HG02642 (cell line): ENCODE measurements at regions not wholly inside any gene's neighbourhood (a gene's known extent, or its start where the extent isn't known, plus 50 kb on each side); places are given as distances from the start of the nearest gene placed in this dataset.

Experiments
- ATAC-seq: cut with Tn5 transposase; IDR thresholded peaks from one replicate; pipeline ENCODE4 v1.9.1; 2021; ENCODE audit warnings: mild to moderate bottlenecking; ENCODE audit not compliant: unreplicated experiment, poor library complexity

DNA sequence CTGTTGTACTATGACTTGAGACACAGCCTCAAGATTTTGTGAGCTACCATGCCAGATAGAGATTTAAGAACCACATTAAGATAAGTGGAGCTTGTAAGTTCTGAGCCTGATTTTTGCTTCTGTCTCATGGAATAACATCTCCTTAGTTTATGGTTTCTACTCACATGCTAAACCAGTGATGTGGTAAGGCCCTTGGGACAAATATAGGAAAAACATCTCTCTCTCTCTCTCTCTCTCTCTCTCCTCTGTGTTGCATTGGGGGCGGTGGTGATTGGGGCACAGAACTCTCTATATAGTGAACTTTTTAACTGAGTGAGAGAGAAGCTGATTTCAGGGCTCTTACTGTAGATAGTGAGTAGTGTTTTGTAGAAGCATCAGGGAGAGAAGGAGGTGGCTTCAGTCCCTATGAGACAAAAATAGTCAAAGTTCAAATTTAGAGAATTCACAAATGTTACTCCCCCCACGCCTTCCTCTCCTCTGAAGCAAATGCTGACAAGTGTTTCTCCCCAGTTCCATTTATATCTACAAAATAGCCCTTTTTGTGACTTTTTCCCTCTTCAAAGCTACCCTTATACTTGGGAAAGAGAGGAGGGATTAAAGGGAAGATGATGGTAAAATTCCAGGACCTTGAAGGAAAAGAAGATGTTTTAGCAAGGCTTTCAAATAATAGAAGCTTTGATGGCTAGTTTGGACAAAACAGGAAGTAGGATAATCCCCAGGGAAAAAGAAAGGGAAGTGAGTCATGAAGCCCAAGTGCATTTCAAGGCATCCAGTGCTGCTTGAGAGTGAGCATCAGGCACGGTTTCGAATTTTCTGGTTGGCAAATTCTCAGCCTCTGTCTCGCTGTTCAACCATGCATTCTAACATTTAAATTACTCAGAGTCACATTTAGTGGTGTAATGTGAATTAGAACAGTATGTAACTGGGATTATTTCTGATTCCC lies 134.3 kb upstream of the AP1S2 start:
- no peak for ATAC-seq

GRCh38 chrX:15985937-15986336 lies 131.3 kb upstream of the AP1S2 start:
- no peak for ATAC-seq

DNA sequence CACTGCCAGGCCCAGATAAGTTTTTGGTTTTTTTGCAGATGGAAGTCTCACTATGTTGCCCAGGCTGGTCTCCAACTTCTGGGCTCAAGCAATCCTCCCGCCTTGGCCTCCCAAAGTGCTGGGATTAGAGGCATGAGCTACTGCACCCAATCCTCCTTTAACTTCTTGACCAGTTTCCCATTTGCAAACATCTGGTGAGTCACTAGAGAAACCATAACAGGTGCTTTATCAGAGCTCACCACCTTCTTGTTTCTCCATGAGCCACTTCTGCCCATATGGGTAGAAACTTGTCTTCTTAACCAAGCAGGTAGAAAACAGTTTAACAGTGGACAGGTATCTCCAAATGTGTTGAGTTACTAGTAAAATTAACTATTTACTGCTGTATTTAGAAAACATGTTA lies 128.4 kb upstream of the AP1S2 start:
- ATAC-seq, result no peak

DNA sequence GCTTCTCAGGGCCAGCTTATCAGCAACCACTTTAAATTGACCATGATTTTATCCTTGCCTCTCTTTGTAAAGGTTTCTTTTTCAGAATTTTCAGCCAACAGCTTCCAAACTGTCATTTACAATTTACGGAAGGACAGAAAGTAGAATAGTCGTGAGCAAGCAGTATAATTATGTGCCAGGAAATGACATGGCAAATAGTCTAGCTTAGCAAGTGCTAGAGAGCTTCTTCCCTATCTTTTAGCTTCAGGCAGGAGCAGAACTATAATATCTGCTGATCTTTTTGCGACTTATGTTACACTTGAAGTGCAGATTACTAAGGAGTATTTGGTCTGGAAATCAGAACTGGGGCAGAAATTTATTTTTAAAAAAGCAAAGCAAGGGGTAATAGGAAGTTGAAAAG lies 123.0 kb upstream of the AP1S2 start:
- ATAC-seq, result no peak

- no peak for ATAC-seq
Measured at GRCh38 chrX:15976396-15976795, 121.8 kb upstream of the AP1S2 start.

DNA sequence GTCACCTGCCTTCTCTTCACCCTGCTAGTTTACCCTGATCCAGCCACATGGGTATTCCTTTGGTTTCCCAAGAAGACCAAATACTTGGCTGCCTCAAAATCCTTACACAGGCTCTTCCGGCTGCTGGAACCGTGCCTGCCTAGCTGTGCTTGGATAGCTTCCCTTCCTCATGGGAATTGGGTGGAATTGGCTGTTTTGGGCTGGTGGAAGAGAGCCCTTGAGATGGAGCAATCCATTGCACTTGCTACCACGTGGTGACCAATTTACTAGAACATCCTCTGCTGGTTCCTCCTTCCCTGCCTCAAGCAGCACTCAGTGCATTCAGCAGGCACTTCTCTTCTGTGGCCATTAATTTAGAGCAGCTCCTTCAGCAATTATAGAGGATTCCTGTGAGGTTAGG lies 119.3 kb upstream of the AP1S2 start:
- no peak for ATAC-seq

- no peak for ATAC-seq
Measured at GRCh38 chrX:15973299-15973698, 118.7 kb upstream of the AP1S2 start.

- ATAC-seq, result no peak
Measured at GRCh38 chrX:15971696-15972095, 117.1 kb upstream of the AP1S2 start.

DNA sequence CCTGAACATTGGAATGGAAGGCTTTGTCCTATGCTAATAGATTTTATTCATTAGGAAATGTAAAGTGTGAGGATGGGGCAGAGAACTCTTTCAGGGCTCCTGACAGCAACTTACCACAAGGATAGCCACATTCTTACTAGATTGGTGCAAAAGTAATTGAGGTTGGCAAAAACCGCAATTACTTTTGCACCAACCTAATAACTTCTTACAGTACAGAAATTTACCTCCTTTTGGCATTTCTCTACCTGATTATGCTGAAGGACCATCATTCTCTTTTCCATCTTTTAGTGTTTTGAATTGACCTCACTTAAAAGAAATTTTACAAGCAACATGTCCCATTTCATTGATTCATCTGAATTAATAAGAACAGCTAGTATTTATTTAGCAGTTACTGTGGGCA lies 109.2 kb upstream of the AP1S2 start:
- ATAC-seq, result no peak

DNA sequence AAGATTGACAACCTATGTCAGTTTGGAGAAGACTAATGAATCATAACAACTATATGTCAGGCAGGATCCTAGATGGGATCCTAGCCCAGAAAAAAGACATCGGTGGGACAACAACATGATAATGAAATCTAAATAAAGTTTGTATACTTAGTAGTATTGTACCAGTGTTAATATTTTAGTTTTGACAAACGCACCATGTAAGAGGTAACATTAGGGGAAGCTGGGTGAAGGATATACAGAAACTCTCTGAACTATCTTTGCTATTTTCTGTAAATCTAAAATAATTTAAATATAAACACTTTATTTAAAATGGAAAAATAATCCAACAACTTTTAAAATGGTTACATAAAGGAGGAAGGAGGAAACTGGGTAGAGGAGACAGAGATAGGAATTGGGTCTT lies 105.6 kb upstream of the AP1S2 start:
- no peak for ATAC-seq

DNA sequence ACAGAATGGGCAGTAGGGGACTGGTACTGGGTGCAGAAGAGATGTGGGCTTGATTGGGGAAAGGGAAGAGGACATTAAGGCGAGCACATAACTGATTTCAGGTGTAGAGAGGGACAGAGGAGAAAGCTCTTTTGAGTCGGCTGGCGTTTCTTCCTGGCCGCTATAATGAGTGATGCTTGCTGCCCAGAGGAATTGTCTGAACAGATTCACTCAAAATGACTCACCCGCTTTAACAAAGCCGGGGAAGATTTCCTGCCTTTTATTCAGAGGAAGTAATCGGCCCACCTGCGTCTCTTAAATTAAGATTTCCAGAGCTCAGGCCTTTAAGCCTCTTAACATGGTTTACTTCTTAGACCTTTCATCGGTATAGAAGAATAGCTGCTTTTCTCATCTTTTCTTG lies 102.1 kb upstream of the AP1S2 start:
- no peak for ATAC-seq

DNA sequence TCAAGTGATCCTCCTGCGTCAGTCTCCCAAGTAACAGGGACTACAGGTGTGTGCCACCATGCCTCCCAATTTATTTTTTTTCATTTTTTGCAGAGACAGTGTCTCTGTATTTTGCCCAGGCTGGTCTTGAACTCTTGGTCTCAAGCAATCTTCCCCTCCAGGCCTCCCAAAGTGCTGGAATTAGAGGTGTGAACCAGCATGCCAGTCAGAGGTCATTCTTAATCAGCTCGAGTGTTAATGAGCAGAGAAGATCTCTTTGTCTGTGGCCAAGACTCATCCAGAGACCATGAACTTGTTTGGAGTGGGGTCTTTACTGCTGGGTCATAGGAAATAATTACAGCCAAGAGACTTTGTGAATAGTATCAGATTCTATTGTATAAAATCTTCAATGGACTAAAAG lies 99.2 kb upstream of the AP1S2 start:
- no peak for ATAC-seq

GRCh38 chrX:15952212-15952611 lies 97.6 kb upstream of the AP1S2 start:
- ATAC-seq, result no peak

DNA sequence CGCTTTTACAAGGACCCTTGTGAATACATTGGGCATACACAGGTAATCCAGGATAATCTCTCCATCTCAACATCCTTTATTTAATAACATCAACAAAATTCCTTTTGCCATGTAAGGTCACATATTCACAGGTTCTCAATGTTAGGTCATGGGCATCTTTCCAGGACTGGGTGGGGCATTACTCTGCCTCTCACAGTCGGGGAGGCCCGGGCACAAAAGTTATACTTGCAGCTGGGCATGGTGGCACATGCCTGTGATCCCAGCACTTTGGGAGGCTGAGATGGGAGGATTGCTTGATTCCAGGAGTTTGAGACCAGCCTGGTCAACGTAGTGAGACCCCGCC lies 93.7 kb upstream of the AP1S2 start:
- ATAC-seq, result no peak

DNA sequence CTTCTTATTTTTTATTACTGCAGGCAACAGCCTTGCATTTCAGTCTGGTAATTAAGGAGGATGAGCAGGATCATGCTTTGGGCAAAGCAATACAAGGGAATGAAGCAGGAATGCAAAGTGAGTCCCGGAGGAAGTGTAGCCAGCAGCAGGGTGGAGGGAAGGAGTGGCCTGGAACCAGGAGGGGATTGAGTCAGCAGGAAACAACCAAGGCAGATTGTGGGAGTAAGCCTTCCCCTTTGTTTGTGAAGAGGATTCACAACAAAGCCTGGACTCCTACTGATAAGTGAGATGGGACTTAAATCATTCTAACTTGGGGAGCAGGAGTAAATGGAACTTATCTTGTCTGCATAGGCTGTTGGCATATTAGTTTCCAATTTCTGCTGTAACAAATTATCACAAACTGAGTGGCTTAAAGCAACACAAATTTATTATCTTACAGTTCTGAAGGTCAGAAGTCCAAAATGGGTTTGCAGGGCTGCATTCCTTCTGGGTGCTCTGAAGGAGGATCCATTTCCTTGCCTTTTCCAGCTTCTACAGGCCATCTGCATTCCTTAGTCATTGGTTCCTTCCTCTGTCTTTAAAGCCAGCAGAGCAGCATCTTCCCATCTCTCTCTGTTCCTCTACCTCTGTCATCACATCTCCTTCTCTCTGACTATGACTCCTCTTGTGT lies 93.2 kb upstream of the AP1S2 start:
- no peak for ATAC-seq

DNA sequence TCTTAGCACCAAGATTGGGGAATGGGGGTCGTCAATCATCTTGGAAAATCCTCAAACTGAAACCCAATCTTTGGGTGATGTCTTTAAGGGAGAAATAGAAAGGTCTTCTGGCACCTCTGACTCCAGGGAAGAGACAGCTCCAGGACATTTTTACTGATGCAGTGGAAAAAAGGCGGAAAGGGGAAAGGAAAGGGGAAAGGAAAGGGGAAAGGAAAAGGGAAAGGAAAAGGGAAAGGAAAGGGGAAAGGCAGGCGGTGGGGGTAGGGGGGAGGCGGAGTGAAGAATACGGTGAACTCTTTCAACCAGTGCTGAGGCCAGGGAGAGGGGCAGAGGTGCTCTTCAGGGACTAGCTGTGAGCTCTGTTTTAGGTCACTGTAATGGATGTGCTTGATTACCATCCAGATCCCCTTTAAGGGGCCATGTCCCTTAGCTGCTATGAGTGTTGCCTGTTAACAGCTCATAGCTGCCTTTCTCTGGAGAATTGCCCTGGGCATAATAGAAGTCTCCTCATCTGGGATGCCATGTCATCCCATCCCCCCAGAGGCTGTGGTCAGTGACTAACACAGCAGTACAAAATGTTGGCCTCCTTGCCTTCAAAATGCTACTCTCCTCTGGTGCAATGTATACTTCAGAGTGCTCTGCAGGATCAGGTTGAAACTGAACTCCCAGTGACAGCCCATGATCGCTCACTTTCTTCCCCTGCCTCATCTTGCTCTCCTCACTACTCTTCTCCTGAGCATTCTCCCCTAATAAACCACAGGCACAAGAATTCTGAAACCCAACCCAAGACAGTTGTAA lies 92.4 kb upstream of the AP1S2 start:
- no peak for ATAC-seq

DNA sequence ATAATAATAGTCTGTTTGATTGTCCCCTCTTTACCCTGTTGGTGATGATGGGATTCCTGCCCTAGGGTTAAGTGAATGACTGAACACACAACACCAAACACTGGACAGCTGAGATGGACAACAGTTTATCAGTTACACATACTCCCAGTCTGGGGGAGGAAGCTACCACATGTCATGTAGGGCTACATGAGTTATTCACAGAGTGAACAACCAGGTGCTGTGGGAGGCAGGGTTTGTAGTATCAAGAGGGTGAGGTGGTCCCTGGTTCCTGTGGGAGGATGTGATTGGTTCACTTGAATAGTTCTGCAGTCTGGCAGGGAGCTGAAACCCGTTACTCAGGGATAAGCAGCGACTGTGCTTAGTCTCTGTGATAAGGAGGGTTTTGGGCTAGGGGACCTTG lies 88.8 kb upstream of the AP1S2 start:
- ATAC-seq, result no peak

GRCh38 chrX:15942307-15942706 lies 87.7 kb upstream of the AP1S2 start:
- no peak for ATAC-seq

DNA sequence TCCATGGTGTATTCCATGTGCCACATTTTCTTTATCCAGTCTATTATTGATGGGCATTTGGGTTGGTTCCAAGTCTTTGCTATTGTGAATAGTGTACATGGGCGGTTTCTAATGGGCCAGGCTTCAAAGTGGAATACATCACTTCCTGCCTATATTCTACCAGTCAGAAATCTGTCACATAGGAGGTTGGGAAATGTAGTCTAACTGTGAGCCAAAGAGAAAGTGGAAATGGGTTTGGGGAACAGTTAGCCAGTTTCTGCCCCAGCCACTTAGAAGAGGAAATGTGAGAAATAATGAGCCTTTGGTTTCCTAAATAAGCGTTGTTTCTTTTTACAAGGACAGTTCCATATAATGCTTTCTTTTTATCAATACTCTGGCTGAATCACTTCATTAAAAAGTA lies 85.1 kb upstream of the AP1S2 start:
- no peak for ATAC-seq

GRCh38 chrX:15938072-15938471 lies 83.5 kb upstream of the AP1S2 start:
- no peak for ATAC-seq

DNA sequence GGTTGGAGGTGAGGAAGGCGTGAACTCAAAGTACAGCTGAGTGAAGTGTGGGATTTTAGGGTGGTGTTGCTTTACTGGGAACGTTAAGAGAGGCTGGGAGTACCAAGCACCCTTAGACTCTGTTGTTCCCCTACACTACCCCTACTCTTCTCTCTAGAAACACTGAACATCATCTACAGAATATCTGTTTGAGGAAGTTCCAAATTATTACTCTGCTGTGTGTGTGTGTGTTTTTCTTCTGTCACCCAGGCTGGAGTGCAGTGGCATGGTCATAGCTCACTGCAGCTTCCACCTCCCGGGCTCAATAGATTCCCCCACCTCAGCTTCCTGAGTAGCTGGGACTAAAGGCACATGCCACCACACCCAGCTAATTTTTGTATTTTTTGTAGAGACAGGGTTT lies 76.7 kb upstream of the AP1S2 start:
- no peak for ATAC-seq
